ENCODE measurements at regions not wholly inside any gene's neighbourhood (a gene's known extent, or its start where the extent isn't known, plus 50 kb on each side); places are given as distances from the start of the nearest gene placed in this dataset.

DNA sequence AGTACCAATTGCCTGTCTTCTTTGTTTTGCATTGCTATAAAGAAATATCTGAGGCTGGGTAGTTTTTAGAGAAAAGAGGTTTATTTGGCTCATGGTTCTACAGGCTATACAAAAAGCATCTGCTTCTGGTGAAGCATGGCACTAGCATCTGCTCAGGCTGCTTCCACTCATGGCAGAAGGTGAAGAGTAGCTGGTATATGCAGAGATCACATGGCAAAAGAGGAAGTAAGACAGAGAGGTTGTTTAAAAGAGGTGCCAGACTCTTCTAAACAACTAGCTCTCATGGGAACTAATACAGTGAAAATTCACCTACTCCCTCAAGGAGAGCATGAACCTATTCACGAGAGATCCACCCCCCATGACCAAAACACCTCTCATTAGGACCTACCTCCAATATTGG is 56.7 kb upstream of the GUCA2B start:
- DNase-seq: no peak

DNA sequence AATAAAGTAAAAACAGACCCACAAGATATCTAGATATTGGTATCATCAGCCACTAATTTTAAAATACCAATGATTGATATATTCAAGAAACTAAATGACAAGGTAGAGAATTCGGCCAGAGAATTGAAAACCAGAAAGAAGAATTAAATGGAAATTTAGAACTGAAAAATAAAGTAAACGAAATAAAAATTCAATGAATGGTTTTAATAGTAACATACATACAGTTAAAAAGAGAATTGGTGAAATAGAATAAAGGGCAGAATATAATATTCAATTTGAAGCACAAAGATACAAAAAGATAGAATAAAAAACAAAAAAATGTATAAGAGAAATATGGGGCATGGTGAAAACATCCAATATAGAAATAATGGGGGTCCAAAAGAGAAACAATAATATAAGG is 64.0 kb upstream of the GUCA2B start:
- DNase-seq: no peak

DNA sequence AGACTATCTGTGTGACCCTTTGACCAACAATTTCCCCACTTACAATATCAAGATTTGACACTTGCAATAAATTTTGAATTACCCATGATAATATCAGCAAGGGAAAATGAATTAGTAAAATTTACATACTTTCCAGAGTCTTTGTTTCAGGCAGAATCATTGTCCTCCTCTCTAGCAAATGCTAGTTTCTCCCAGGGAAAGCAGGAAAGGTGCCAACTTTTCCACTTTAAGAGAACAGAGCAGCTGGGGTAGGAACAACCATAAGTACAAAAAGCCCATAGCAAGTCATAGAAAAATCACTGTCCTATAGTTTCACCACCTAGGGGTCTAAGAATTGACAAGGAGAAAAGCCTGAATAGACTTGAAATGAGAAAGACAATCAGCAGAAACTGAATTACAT is 67.1 kb upstream of the GUCA2B start:
- no peak for DNase-seq

DNA sequence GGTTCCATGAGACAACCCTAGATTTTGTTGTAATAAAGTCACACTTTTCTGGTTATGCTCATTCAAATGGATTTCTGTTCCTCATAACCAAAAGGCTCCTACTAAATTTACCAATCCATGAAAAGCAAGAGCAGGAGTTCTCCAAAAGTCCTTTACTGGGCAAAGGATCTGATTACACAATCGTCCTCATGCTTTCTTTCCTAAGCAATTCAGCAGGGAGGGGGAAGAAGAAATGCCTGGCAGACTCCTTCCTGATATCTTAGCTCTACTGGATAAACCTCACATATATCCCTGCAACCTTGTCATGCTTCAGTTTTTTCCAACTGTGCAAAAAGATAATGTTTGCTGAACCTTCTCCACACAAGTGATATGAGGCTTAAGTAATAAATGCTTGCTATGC is 67.6 kb upstream of the GUCA2B start:
- no peak for DNase-seq

DNA sequence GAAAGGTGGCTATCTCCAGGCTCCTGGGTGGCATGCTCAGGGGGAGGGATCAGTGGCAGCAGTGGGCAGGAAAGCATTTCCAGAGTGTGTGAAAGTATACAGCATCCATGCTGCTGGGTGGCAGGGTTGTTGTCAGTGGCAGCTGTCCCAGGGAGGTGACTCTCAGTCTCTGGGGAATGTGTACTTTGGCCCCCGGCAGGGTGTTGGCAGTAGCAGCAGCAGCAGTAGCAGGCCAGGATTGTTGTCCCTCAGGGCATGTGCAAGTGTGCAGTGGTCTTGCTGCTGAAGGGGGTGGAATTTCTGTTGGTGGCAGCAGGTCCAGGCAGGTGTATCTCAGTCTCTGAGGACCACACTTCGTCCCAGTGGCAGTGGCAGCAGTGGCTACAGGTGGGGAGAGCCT is 71.7 kb upstream of the GUCA2B start:
- DNase-seq: no peak

DNA sequence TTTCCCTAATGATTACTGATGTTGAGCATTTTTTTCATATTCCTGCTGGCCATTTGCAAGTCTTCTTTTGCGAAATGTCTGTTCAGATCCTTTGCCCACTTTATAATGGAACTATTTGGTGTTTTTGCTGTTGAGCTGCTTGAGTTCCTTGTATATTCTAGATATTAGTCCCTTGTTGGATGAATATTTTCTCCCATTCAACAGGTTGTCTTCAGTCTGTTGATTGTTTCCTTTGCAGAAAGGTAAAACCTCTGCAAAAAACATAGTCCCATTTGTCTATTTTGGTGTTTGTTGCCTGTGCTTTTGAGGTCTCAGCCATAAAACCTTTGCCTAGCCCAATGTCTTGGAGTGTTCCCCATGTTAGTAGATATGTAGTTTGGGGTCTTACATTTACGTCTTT is 78.0 kb upstream of the GUCA2B start:
- DNase-seq: no peak

DNA sequence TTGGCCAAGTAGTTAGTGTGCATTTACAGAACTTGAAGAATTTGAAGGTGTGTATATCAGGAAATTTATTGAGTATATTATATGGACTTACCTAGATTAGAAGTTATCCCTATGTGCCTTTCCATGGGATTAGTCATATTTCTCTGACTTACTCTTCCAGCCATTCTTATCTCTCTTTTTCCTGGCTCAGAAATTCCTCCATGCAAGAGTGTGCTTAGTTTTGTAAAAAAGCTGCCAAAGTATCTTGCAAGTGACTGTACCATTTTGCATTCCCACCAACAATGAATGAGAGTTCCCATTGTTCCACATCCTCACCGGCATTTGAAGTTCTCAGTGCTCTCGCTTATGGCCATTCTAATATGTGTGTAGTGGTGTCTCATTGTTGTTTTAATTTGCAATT is 82.2 kb upstream of the GUCA2B start:
- DNase-seq: no peak

DNA sequence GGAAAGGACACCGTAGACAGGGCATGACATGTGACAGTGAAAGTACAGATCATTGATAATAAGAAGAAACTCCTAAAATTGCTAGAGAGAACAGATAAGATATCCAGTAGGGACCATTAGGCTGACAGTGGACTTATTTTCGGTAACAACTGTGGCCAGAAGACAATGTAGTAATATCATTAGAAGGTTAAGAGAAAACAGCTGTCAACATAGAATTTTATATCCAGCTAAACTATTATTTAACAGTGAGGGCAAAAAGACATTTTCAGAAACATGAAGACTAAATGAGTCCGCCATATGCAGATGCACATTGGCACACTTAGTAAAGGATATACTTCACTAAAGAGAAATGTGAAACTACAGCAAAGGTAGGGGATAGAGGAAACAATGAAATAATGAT is 95.4 kb upstream of the GUCA2B start:
- no peak for DNase-seq

DNA sequence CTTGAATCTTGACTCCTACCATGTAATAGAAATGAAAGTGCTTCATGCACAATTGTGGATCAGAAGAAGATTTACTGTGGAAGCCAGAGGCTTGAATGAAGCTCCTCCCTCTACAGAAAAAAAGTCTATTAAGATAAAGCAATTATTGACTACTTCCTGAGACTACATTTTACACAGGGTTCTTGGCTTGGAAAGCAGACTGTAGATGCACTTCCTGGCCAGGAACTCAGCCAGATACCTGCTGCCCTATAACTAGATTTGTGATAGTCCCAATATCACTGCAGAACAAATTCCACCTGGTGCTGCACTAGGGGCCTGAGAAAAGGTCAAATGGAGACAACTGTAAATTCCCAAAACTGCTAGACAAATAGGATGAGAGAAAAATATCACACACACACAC is 96.8 kb upstream of the GUCA2B start:
- no peak for DNase-seq

DNA sequence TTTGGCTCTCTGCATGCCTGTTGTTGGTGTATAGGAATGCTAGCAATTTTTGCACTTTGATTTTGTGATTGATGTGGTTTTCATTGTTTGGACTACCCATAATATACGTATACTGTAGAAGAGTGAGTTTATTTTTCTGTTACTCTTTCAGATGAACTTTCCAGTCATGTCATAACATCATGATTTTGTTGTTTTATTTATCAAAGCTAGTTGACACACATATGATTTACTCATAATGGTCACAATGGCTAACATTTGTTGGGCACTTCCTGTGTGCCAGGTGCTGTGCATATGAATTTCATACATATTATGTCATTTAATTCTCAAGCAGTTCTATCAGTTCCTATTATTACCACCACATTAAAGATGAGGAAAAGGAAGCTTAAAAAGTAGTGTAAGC is 98.1 kb upstream of the GUCA2B start:
- DNase-seq: no peak

DNA sequence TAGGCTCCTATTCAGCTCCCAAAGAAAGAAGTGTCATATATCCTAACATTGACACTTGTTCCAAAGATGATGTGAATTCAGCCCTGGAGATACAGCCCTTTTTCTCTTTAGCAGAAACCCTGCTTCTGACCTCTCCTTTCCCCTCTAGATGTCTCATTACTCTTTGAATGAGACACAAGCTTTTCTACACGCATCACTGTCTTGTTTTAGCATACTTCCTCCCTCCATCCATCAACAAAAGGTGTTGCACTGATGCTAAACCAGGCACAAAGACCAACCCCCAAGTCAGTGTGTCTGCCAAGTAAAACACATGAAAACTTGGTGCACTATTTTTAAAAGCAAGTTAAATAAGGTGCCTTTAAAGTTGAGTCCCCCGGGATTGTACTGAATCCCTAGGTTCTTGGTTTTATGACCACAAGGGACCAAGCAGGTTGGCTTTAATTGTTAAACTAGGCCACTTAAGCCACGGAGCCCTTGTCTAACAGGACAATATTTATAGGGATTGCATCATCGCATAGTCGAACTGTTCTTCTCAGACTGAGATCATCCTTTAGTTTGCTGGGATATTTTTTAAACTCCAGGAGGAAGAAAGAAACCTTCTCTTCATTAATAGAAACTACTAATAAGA is 101.0 kb upstream of the GUCA2B start:
- DNase-seq: no peak

DNA sequence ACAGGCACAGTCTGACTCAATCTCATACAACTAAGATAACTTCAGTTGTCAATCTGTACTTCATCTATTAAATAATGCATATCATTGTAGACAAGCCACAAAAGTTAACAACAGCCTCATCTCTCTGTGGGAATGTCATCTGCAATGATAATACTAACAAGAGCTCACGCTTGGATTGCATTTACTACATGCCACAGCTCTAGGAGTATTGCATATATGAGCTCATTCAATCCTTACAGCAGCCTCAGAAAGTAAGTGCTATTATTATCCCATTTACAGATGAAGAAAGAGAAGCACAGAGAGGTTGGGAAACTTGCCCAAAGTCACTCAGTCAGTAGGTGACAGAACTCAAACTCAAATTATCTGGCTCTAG is 105.7 kb upstream of the GUCA2B start:
- DNase-seq: no peak

DNA sequence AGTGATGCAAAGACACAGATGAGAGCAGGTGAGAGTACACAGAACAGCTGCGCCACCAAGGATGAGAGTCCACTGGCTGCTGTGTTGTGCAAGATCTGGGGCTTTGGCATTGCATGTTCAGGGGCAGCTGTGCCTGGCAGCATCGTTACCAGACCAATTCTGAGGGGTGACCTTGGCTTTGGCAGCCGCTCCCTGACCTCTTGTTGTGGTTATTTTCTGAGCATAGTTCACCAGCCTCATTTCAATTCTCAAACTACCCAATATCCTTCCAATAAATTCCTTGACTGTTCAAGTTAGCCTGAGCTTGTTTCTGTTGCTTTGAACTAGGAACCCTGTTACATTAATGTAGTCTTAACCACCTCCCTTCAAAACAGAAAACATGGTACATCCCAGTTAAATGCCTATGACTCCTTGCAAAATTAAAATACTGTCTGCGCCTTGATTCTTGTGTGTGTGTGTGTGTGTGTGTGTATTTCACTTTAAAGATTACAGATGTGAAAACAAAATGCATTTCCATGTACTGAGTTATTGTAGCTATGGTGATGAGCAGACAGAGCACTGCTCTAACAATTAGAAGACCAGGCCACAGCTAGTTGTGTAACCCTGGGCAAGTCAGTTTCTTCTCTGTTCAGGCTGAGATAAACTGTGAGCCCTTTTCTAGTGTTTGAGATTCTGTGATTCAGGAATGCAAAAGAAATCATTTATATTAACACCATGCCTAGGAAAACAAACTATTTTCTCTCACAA is 106.3 kb upstream of the GUCA2B start:
- DNase-seq: no peak

DNA sequence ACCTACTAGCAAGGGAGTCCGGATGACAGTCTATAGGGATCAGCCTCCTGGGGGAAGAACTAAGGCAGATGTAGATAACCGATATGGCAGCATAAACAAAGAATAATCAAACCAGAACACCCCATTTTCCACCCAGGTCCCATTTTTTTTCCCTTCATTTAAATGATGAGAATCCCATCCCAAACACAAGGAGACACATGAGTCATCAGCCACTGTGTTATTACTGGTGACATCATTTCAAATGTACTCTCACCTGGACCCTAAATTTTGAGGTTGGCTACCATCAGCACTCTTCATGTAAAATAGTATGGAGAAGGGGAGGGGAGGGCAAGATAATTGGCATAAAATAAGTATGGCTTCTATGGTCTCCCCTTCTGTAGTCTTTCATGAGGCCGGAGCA is 108.9 kb upstream of the GUCA2B start:
- DNase-seq: no peak

DNA sequence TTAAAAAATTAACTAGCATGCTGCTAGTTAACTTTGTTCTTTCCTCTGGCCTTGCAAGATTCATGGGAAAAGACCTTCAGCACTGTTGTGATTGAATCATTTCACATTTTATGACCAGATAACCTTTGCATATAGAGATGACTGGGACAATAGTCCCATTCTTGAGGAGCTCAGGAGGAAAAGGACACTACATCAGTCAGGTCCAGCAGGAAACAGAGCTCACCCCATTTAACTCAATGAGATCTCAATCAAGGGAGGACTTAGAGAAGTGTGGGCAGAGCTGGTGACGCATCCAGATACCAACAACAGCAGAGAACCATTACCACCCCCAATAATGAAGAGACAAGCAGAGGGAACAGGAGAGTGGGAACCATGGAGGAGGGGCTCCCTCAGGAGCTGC is 109.4 kb upstream of the GUCA2B start:
- no peak for DNase-seq

DNA sequence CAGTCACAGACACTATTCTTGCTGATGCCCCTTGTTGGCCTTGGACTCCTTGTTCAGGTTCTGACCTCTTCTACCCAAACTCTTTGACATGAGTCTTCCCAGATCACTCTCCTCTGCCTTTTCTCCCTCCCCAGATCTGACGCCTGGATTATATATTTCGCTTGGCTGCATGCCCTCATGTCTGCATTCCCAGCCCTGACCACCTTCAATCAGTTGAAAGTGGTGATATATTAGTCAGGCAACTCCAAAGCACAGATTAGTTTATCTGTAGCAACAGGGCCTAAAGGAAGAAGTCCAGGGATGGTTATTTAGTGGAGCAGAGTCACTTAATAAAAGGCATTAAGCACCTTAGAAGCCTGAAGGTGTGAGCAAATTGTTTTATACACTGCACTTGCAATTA is 110.0 kb upstream of the GUCA2B start:
- no peak for DNase-seq

DNA sequence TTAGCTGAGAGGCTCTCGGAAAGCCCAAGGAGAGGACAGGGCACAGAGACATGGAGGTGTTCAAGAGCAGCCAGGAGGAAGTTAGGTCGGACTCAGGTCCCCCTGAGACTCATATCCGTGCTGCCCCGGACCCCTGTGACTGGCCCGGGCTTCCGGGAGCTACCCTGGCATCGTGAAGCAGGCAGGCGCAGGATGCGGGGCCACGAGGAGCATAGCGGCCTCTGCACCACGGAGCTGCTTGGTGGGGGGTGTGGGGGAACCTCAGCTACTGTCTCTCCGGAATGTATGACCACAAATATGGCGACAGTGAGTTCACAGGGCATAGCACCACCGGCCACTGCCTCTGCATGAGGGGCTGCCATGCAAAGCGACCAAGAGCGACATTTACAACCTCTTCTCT is 112.2 kb upstream of the GUCA2B start:
- DNase-seq: no peak

DNA sequence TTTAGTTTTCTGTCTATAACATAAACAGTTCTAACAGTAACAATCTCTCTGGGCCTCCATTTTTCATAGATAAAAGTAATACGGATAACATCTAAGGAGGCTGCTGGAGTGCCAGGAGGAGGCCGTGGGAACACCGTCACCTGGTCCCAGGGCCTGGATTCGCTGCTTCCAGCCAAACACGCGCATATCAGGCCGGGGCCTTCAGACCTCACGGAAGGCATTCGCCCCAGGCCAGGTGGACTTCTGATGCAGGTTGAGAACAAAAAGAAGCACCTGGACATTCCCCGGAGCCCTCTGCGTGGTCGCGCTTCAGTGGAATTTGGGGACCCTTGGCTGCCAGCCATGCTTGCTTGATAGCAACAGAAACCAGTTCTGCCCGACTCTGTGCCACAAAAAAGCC is 113.1 kb upstream of the GUCA2B start:
- DNase-seq: no peak

DNA sequence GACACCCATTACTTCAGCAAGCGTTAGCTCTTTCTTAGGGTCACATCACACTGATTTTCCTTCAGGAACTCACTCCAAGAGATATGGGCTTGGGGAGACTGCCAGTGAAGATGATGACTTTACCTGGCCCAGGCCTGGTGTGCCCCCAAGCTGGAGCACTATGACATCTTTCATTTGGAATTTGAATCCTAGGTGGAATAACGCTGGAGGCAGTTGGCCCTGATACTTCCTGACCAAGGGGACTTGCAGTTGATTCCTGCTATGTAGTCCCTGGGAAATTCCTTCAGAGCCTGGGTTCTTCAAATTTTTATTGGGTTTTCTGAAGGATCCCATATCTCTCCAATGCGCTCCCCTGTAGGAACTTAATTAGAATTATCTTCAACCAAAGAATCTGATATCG is 114.9 kb upstream of the GUCA2B start:
- DNase-seq: no peak

DNA sequence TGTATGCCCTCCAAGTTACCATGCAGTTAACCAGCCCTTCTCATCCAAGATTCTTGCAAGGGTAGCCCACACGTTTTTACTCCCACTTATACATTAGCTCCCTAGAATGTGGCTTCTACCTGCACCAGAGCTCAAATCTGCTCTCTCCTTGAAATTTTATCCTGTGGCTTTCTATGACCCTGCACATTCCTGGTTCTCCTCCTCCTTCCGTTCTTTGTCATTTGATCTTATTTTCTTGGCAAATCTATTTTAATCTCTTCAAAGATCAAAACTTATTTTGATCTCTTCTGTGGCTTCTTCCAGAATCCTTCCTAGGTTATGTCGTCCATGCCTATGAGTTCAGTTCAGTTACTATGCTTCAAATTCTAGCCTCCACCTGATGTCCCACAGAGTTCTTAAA is 115.6 kb upstream of the GUCA2B start:
- no peak for DNase-seq

DNA sequence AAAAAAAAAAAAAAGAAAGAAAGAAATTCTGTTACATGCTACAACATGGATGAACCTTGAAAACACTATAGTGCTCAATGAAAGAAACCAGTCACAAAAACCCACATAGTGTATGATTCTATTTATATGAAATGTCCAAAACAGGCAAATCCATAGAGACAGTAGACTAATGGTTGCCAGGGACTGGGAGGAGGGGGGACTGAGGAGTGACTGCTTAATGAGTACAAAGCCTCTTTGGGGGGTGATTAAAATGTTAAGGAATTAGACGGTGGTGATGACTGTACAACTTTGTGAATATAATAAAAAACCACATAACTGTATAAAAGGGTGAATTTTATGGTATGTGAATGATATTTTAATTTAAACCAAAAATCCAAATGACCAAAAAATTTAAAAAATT is 116.0 kb upstream of the GUCA2B start:
- no peak for DNase-seq

DNA sequence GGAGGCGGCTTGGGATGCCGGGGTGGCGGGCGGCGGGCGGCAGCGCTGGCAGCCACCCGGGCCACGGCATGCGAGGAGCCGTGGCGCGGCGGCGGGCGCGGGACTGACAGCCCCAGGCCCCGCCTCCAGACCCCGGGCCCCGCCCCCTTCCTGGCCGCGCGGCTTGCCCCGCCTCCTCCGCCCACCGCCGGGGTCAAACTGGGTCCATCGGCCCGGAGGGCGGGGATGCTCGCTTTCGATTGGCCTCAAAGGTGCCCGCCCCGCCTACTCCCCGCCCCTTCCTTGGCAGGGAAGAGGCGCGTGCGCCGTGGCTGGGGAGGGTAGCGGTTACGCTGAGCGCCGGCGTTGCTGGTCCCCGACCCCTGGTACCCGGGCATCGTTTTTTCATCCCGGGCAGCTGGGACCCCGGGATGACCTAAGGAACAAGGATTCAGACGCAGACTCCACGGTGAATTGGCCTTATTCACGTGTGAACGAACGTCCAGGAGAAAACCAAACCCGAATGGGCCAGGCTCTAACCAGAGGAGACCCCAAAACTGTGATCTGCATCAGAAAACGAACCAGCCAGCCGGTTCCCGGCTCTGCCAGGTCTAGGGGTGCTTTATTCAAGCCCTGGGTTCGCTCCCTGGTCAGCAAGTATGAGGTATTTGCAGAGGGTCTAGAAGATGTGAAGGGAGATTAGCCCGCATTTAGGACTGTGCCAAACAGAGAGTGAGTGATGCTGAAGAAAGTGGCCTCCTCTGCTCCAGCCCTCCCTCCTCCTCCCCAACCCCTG is 117.2 kb upstream of the GUCA2B start:
- DNase-seq: peak; percentile 91 to 98 (median 96)

DNA sequence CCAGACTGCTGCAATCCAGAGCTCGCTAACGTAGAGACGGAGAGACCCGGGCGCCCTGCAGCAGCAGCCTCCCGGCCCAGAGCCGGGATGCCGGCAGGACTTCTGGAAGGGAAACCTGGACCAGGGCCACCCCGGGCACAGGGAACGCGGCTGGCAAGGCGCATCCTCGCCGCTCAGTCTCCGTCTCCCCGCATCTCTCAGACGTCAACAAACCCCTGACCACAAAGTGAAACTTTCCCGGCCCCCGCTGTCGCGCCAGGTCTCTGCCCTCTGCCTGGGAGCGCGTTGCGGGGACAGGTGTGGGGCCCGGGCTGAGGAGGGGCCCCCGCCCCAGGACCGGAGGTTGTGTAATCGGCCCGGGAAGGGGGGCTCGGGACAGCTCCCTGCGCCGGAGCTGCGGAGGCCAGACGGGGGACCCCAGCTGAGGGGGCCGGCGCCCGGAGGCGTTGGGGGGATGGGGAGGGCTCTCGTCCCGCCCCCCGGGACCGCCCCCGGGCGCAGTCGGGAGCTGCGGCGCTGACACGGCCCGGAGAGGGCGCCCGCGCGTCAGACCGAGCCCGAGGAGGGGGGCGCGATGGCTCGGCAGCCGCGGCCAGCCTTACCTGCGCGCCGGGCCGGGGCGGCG is 116.6 kb upstream of the HIVEP3 start:
- DNase-seq: peak; percentile 20 to 83 (median 62)

DNA sequence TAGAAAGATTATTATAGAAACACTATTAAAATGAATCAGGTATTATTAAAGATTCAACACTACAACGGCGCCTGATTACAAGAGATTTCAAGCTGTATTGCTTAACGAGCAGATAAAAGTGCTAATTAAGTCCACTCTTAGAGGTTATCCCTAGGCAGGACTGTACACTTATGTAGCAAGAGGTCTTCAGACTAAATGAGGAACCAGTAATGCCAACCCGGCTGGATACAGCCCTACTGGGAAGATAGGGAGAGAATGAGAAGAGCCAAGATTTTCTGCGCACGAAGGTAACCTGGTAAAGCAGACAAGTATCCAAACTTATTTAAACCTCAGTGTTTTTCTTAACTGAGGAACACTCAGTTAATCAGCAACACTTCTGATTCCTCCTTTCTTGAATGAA is 115.7 kb upstream of the HIVEP3 start:
- no peak for DNase-seq

Data from activated naive CD4-positive, alpha-beta T cell (primary cell).